ENCODE measurements at regions not wholly inside any gene's neighbourhood (a gene's known extent, or its start where the extent isn't known, plus 50 kb on each side); places are given as distances from the start of the nearest gene placed in this dataset.

DNA sequence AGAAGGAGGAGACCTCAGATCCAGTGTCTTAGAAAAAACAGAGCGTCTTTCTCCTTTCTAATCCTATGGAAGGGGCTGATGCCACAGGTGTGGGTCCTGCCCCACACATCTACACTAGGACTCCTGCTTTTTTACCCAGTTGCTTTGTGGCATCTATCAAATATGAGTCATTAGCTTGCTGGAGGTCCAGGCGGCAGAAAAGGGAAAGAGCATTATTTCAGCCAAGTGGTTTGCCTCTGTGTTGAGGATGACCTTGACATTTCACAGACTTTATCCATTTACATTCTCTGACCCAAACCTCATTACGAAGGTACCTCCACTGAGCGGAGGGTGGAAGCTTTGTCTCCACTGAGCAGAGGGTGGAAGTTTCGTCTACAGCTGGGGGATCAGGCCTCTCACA, 308.4 kb upstream of the KLF6 start:
- ATAC-seq (no peak), DNase-seq (no peak)
- no peaks in the 10 kb centered on the region for H3K4me1 ChIP-seq
- no peak for TF ChIP-seq CTCF (IDR thresholded peaks at IDR 0.05)
- intact Hi-C loops (cut with DNase I), result no loop called here
- no peaks in the 10 kb centered on the region for H3K27me3 ChIP-seq
- no peaks in the 10 kb centered on the region for H3K9me3 ChIP-seq
- no peak overlapping the region for H3K4me3 ChIP-seq
- no peak overlapping the region for H3K27ac ChIP-seq
- H3K36me3 ChIP-seq, result no peaks in the 10 kb centered on the region

DNA sequence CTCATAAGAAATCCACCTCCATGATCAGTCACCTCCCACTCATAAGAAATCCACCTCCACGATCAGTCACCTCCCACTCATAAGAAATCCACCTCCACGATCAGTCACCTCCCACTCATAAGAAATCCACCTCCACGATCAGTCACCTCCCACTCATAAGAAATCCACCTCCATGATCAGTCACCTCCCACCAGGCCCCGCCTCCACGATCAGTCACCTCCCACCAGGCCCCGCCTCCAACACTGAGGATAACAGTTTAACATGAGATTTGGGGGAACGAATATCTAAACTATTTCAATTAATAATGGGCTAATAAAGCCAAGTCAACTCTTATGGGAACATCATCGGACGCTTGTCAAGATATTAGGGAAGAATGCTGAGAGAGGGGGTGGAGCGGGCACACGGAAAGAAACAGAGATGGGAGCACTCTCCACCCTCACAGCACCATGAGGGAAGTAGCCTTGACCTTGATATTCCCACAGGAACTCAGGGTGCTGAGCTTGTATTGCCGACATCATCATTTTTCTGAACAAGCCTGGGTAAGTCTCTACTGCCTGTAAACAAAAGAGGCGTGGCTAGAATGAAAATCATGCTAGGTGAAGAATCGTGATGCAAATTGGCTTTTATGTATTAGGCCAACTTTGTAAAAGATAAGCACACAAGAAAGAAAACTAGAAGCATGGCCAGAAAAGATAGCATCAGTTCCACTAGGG, 303.5 kb upstream of the KLF6 start:
- H3K27me3 ChIP-seq, result no peaks in the 10 kb centered on the region
- H3K4me1 ChIP-seq, result peaks cover 0 to 4% of the 10 kb centered on the region in 2 donors
- DNase-seq (no peak), ATAC-seq (no peak)
- H3K27ac ChIP-seq, result no peak overlapping the region
- intact Hi-C loops (cut with DNase I), result no loop called here
- TF ChIP-seq CTCF (IDR thresholded peaks at IDR 0.05), result no peak
- H3K36me3 ChIP-seq, result no peaks in the 10 kb centered on the region
- no peak overlapping the region for H3K4me3 ChIP-seq
- no peaks in the 10 kb centered on the region for H3K9me3 ChIP-seq

DNA sequence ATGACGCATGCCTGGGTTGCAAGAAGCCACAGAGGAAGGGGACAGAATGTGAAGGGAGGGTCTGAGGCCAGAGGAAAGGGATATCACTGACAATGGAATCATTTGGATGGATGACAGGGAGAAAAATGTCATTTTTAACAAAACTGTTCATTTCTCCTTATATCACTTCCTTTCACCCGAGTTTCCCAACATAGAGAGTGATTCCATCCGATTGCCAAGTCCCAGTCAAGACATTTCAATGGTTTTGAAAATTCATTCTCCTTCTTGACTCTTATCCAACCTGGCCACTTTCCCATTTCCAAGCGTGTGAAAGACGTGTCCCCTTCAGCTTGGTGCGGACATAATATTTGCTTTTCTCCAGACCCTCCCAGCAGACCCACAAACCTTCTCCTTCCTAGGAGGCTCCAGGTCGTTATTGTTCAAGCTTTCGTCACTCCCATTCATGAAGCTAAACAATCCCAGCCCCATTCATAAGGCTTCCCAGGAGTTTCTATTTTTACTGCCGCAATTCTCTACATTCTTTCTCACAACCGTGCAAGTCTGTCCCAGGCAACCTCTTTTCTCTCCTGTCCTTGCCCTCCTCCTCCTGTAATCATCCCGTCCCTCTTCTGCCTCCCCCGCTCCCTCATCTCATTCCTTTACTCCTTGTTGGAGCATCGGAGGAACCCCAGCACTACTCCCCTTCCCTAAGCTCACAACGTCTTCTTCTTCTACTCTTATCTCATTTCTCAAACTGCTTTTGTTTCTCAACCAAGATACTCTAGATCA, 301.3 kb upstream of the KLF6 start:
- no peak for TF ChIP-seq CTCF (IDR thresholded peaks at IDR 0.05)
- no peaks in the 10 kb centered on the region for H3K27me3 ChIP-seq
- ATAC-seq, result no peak
- no peak overlapping the region for H3K27ac ChIP-seq
- DNase-seq, result peak in 1 of 4 donors; percentile 53
- H3K9me3 ChIP-seq, result no peaks in the 10 kb centered on the region
- no peak overlapping the region for H3K4me3 ChIP-seq
- peaks cover 0 to 12% of the 10 kb centered on the region in 2 donors for H3K4me1 ChIP-seq
- no peaks in the 10 kb centered on the region for H3K36me3 ChIP-seq
- intact Hi-C loops (cut with DNase I), result no loop called here

GRCh38 chr10:4083509-4084003, 298.5 kb upstream of the KLF6 start:
- intact Hi-C loops (cut with DNase I), result no loop called here
- no peak overlapping the region for H3K27ac ChIP-seq

More at GRCh38 chr10:4083509-4084003, 298.5 kb upstream of the KLF6 start:
- DNase-seq, result peak in 1 of 4 donors; percentile 60
- H3K4me1 ChIP-seq, result peaks cover 9 to 12% of the 10 kb centered on the region in 2 donors
- no peak for TF ChIP-seq CTCF (IDR thresholded peaks at IDR 0.05)
- H3K36me3 ChIP-seq, result no peaks in the 10 kb centered on the region
- H3K27me3 ChIP-seq, result no peaks in the 10 kb centered on the region
- ATAC-seq, result peak; percentile 24
- no peaks in the 10 kb centered on the region for H3K9me3 ChIP-seq
- H3K4me3 ChIP-seq, result no peak overlapping the region

Measured in left lung (tissue), 4 donors.